ENCODE measurements at regions not wholly inside any gene's neighbourhood (a gene's known extent, or its start where the extent isn't known, plus 50 kb on each side); places are given as distances from the start of the nearest gene placed in this dataset.
"Not testable (repeated sequence)": the region's sequence is repeated elsewhere in the genome, so short reads cannot be mapped to it uniquely, and the experiment has no call there.

DNA sequence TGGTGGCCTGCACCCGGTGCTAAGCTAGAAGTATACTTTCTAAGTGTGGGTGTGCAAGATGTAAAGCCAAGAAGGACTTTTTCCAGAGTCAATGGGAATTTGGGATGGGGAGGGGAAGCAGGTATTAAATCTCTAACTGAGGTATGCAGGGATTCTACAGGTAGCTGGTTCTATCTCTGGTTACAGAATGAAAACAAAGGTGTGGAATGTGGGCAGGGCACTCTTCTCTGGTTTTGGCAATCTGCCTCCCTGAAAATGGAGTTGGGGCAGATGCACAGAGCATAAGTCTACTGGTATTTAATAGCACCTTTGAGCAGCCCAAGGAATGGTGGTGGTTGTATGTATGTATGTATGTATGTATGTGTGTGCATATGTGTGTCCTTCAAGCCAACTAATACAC is 66.7 kb upstream of the PPP1R12A start:
- DNase-seq (no peak), ATAC-seq (no peak)
- H3K27me3 Mint-ChIP-seq = no peaks in the 10 kb centered on the region
- H3K27ac Mint-ChIP-seq = no peak overlapping the region
- POLR2A ChIA-PET = interaction anchor here (1.1 kb wide), 1 partner anchor 16 kb away, joined by 4 read pairs; no protein-coding TSS in a partner anchor
- TF ChIP-seq, protein P1, sequence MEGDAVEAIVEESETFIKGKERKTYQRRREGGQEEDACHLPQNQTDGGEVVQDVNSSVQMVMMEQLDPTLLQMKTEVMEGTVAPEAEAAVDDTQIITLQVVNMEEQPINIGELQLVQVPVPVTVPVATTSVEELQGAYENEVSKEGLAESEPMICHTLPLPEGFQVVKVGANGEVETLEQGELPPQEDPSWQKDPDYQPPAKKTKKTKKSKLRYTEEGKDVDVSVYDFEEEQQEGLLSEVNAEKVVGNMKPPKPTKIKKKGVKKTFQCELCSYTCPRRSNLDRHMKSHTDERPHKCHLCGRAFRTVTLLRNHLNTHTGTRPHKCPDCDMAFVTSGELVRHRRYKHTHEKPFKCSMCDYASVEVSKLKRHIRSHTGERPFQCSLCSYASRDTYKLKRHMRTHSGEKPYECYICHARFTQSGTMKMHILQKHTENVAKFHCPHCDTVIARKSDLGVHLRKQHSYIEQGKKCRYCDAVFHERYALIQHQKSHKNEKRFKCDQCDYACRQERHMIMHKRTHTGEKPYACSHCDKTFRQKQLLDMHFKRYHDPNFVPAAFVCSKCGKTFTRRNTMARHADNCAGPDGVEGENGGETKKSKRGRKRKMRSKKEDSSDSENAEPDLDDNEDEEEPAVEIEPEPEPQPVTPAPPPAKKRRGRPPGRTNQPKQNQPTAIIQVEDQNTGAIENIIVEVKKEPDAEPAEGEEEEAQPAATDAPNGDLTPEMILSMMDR (IDR thresholded peaks at IDR 0.05) = no peak
- no peaks in the 10 kb centered on the region for H3K36me3 Mint-ChIP-seq (ENCODE audit: low read depth)
- CTCF ChIA-PET = no interaction called here
- no peak overlapping the region for H3K4me3 Mint-ChIP-seq
- H3K9me3 Mint-ChIP-seq = no peaks in the 10 kb centered on the region
- intact Hi-C loops (cut with micrococcal nuclease) = no loop called here
- peaks cover 2% of the 10 kb centered on the region for H3K4me1 Mint-ChIP-seq (ENCODE audit: low read depth)

DNA sequence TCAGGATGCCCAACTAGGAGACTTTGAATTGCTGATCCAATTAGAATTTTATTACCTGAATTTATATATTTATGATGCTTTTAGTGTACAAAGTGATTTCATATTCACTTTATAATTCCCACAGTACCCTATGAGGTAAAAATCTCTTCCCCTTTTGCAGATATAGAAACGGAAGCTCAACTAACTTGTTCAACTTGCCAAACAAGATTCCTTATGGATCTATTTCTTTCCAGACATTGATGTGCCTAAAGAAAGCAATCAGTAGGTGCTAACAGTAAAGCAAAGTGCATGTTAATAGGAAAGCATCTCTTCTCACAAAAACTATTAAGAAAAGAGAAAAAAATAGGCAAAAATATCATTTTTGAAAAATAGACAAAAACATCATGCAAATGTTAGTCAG is 65.9 kb upstream of the PPP1R12A start:
- Mint-ChIP-seq H3K27me3 (no peaks in the 10 kb centered on the region), H3K36me3 (ENCODE audit: low read depth) (no peaks in the 10 kb centered on the region), H3K4me3 (no peak overlapping the region), H3K4me1 (ENCODE audit: low read depth) (peaks cover 2% of the 10 kb centered on the region), H3K9me3 (no peaks in the 10 kb centered on the region), H3K27ac (no peak overlapping the region)
- TF ChIP-seq, protein P1 (IDR thresholded peaks at IDR 0.05) = no peak
- ChIA-PET POLR2A (interaction anchor here (1.1 kb wide), 1 partner anchor 16 kb away, joined by 4 read pairs; no protein-coding TSS in a partner anchor), CTCF (no interaction called here)
- intact Hi-C loops (cut with micrococcal nuclease) = no loop called here
- ATAC-seq (no peak), DNase-seq (no peak)

DNA sequence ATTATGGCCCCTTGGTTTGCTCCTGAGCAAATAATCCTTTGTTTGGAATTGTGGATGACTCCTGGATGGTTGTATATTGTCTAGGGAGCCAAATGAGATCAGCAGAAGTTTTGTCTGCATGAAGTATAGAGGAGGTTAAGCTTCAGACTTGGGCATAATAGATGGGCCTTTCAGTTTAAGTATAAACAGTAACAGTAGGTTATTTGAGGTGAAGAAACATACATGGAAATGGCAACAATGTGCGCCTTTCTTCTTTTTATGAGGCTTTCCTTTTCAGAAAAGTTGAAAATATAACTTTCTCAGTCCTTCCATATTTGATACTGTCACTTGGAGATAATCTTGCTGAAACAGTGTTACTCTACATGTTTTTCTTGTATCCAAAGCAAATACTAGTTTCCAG is 63.7 kb upstream of the PPP1R12A start:
- TF ChIP-seq, protein P1 (IDR thresholded peaks at IDR 0.05) = no peak
- H3K27me3 Mint-ChIP-seq = no peaks in the 10 kb centered on the region
- H3K4me1 Mint-ChIP-seq (ENCODE audit: low read depth) = no peaks in the 10 kb centered on the region
- no peaks in the 10 kb centered on the region for H3K9me3 Mint-ChIP-seq
- DNase-seq (no peak), ATAC-seq (no peak)
- H3K36me3 Mint-ChIP-seq (ENCODE audit: low read depth) = no peaks in the 10 kb centered on the region
- ChIA-PET CTCF (no interaction called here), POLR2A (no interaction called here)
- H3K4me3 Mint-ChIP-seq = no peak overlapping the region
- no peak overlapping the region for H3K27ac Mint-ChIP-seq
- intact Hi-C loops (cut with micrococcal nuclease) = no loop called here

DNA sequence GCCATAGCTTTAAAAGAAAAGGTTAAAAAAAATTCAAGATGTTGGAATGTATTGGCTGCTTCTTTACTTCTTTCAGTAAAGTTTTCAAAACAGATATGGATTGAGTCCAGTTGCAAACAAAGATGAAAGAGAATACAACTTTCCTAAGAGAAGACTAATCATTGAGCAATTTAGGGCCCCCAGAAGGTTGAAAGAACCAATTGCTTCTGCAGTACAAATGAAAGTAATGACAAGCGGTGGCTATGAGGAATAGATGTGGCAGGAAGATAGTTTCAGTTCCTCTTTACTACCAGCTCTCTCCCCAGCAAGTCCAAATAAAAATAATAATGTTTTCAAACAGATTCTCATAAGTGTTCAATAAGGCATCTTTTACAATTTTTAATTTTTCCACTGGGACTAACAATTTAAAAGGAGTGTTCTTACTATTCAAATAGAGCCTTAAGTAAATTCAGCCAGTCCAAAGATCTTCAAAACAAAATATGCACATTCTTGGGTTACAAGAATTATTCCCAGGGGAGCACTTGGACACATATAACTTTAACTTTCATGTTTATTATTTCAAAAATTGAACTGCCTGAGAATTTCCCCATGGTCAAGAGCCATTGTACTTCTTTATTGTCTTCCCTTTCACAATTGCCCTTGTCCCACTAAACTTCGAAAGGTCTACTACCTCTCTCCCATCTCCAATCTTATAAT is 62.3 kb upstream of the PPP1R12A start:
- no peaks in the 10 kb centered on the region for H3K9me3 Mint-ChIP-seq
- intact Hi-C loops (cut with micrococcal nuclease) = no loop called here
- DNase-seq = no peak
- TF ChIP-seq, protein P1 (IDR thresholded peaks at IDR 0.05) = no peak
- no peaks in the 10 kb centered on the region for H3K4me1 Mint-ChIP-seq (ENCODE audit: low read depth)
- H3K27me3 Mint-ChIP-seq = no peaks in the 10 kb centered on the region
- ChIA-PET POLR2A (no interaction called here), CTCF (no interaction called here)
- no peak overlapping the region for H3K4me3 Mint-ChIP-seq
- H3K27ac Mint-ChIP-seq = no peak overlapping the region
- no peak for ATAC-seq
- H3K36me3 Mint-ChIP-seq (ENCODE audit: low read depth) = no peaks in the 10 kb centered on the region

DNA sequence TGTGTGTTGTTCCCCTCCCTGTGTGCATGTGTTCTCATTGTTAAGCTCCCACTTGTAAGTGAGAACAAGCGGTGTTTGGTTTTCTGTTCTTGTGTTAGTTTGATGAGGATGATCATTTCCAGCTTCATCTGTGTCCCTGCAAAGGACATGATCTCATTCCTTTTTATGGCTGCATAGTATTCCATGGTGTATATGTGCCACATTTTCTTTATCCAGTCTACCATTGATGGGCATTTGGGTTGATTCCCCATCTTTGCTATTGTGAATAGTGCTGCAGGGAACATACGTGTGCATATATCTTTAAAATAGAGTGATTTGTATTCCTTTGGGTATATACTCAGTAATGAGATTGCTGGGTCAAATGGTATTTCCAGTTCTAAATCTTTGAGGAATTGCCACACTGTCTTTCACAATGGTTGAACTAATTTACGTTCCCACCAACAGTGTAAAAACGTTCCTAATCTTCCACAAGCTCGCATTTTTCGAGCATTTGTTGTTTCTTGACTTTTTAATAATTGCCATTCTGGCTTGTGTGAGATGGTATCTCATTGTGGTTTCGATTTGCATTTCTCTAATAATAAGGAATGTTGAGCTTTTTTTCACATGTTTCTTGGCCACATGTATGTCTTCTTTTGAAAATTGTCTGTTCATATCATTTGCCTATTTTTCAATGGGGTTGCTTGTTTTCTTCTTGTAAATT is 60.6 kb upstream of the PPP1R12A start:
- CTCF ChIA-PET = interaction anchor here (1.0 to 1.2 kb wide), 2 partner anchors 10 to 13 kb away, joined by 3 to 5 read pairs; no protein-coding TSS in a partner anchor

More for the DNA sequence above, 60.6 kb upstream of the PPP1R12A start:
- DNase-seq; H3K4me1 Mint-ChIP-seq (ENCODE audit: low read depth); ATAC-seq; intact Hi-C loops (cut with micrococcal nuclease); POLR2A ChIA-PET; H3K27ac Mint-ChIP-seq; H3K4me3 Mint-ChIP-seq; H3K9me3 Mint-ChIP-seq; H3K27me3 Mint-ChIP-seq; H3K36me3 Mint-ChIP-seq (ENCODE audit: low read depth): not testable (repeated sequence)
